ENCODE measurements at regions not wholly inside any gene's neighbourhood (a gene's known extent, or its start where the extent isn't known, plus 50 kb on each side); places are given as distances from the start of the nearest gene placed in this dataset.

GRCh38 chr10:21196822-21197395 is 299.8 kb upstream of the NEBL start:
- DNase-seq, result no peak
- H3K27me3 ChIP-seq, result no peaks in the 10 kb centered on the region
- H3K4me1 ChIP-seq, result no peaks in the 10 kb centered on the region
- peaks cover 0 to 10% (median 0%) of the 10 kb centered on the region in 4 donors for H3K9me3 ChIP-seq
- no peak overlapping the region for H3K4me3 ChIP-seq
- TF ChIP-seq CTCF (IDR thresholded peaks at IDR 0.05) (no peak), POLR2A (IDR thresholded peaks at IDR 0.05) (no peak)
- no peak overlapping the region for H3K27ac ChIP-seq
- H3K36me3 ChIP-seq, result no peaks in the 10 kb centered on the region

GRCh38 chr10:21195252-21195651 is 298.1 kb upstream of the NEBL start:
- Histone ChIP-seq H3K36me3 (no peaks in the 10 kb centered on the region), H3K9me3 (peaks cover 0 to 10% (median 0%) of the 10 kb centered on the region in 4 donors), H3K4me1 (no peaks in the 10 kb centered on the region), H3K27ac (no peak overlapping the region), H3K27me3 (no peaks in the 10 kb centered on the region), H3K4me3 (no peak overlapping the region)
- TF ChIP-seq POLR2A (IDR thresholded peaks at IDR 0.05) (no peak), CTCF (IDR thresholded peaks at IDR 0.05) (no peak)
- no peak for DNase-seq

GRCh38 chr10:21194510-21194993 is 297.4 kb upstream of the NEBL start:
- no peak overlapping the region for H3K4me3 ChIP-seq
- peak overlapping the region in 1 of 4 donors; percentile 20 for H3K27ac ChIP-seq
- H3K36me3 ChIP-seq, result no peaks in the 10 kb centered on the region
- H3K27me3 ChIP-seq, result no peaks in the 10 kb centered on the region
- TF ChIP-seq CTCF (IDR thresholded peaks at IDR 0.05), result no peak
- TF ChIP-seq POLR2A (IDR thresholded peaks at IDR 0.05), result no peak
- H3K4me1 ChIP-seq, result no peaks in the 10 kb centered on the region
- peaks cover 0 to 10% (median 0%) of the 10 kb centered on the region in 4 donors for H3K9me3 ChIP-seq
- DNase-seq, result peak in 1 of 3 donors; percentile 53

- Histone ChIP-seq H3K4me3 (no peak overlapping the region), H3K4me1 (no peaks in the 10 kb centered on the region), H3K27ac (no peak overlapping the region), H3K36me3 (no peaks in the 10 kb centered on the region), H3K9me3 (peaks cover 0 to 6% (median 0%) of the 10 kb centered on the region in 4 donors), H3K27me3 (no peaks in the 10 kb centered on the region)
- TF ChIP-seq CTCF (IDR thresholded peaks at IDR 0.05) (no peak), POLR2A (IDR thresholded peaks at IDR 0.05) (no peak)
- DNase-seq, result no peak
Measured at GRCh38 chr10:21193196-21193595, 296.1 kb upstream of the NEBL start.

GRCh38 chr10:21191512-21191911 is 294.4 kb upstream of the NEBL start:
- Histone ChIP-seq H3K36me3 (no peaks in the 10 kb centered on the region), H3K4me1 (no peaks in the 10 kb centered on the region), H3K27ac (no peak overlapping the region), H3K27me3 (no peaks in the 10 kb centered on the region), H3K9me3 (no peaks in the 10 kb centered on the region), H3K4me3 (no peak overlapping the region)
- DNase-seq, result no peak
- TF ChIP-seq POLR2A (IDR thresholded peaks at IDR 0.05) (no peak), CTCF (IDR thresholded peaks at IDR 0.05) (no peak)

GRCh38 chr10:21184984-21185383 is 287.9 kb upstream of the NEBL start:
- H3K36me3 ChIP-seq, result no peaks in the 10 kb centered on the region
- no peaks in the 10 kb centered on the region for H3K9me3 ChIP-seq
- no peak overlapping the region for H3K27ac ChIP-seq
- H3K4me3 ChIP-seq, result no peak overlapping the region
- DNase-seq, result no peak
- H3K4me1 ChIP-seq, result no peaks in the 10 kb centered on the region
- no peaks in the 10 kb centered on the region for H3K27me3 ChIP-seq
- TF ChIP-seq CTCF (IDR thresholded peaks at IDR 0.05) (no peak), POLR2A (IDR thresholded peaks at IDR 0.05) (no peak)

All from Peyer's patch (tissue), 4 donors.